K562 (cell line): ENCODE measurements at regions not wholly inside any gene's neighbourhood (a gene's known extent, or its start where the extent isn't known, plus 50 kb on each side); places are given as distances from the start of the nearest gene placed in this dataset.

Experiments used
- EP300 ChIP-seq: IDR thresholded peaks from 2 replicates; pipeline ENCODE4 v1.6.1; 2012; ENCODE audit warnings: low read length, improper control_type of control experiment
- GTF2F1 ChIP-seq: IDR thresholded peaks from 2 replicates; pipeline ENCODE4 v1.6.1; 2011; ENCODE audit warnings: low read depth, low read length, improper control_type of control experiment
- KLF13 ChIP-seq: fragments of 450-650 bp; IDR thresholded peaks from 2 replicates; pipeline ENCODE4 v1.6.1; 2016; ENCODE audit warnings: missing genetic modification characterization, low read depth, mild to moderate bottlenecking, missing compliant biosample characterization, moderate library complexity, borderline replicate concordance
- SMAD1 ChIP-seq: fragments of 150-350 bp; IDR thresholded peaks from 2 replicates; pipeline ENCODE4 v1.6.1; 2014; ENCODE audit warnings: low read length, low read depth; ENCODE audit not compliant: partially characterized antibody
- TAF7 ChIP-seq: fragments of 450-650 bp; IDR thresholded peaks from 2 replicates; pipeline ENCODE4 v1.6.1; 2016; ENCODE audit warnings: missing genetic modification characterization, missing compliant biosample characterization
- ZNF584 ChIP-seq: fragments of 200-800 bp; sonication (Bioruptor generic); IDR thresholded peaks from 2 replicates; pipeline ENCODE4 v1.6.1; 2016; ENCODE audit warnings: low read depth, mild to moderate bottlenecking, missing genetic modification characterization, missing compliant biosample characterization

GRCh38 chr5:74148321-74148720 lies 492.2 kb downstream of the ENC1 start:
- TF ChIP-seq GTF2F1, result no peak
- TF ChIP-seq TAF7 (tag), result no peak
- no peak for TF ChIP-seq ZNF584 (CRISPR knock-in tag)
- TF ChIP-seq KLF13 (tag), result no peak
- no peak for TF ChIP-seq EP300
- no peak for TF ChIP-seq SMAD1
